ENCODE measurements at regions not wholly inside any gene's neighbourhood (a gene's known extent, or its start where the extent isn't known, plus 50 kb on each side); places are given as distances from the start of the nearest gene placed in this dataset.

GRCh38 chr4:181345931-181346330, 897.3 kb upstream of the TENM3 start:
- Histone ChIP-seq H3K36me3 (replicated peaks in 1 of 2; ENCODE audit: control insufficient read depth in 1 of 2, insufficient read depth in 2 of 2, low read length in 2 of 2) (no peaks in the 10 kb centered on the region), H3K27me3 (ENCODE audit: control insufficient read depth in 1 of 2, insufficient read depth in 2 of 2, low read length in 2 of 2) (no peaks in the 10 kb centered on the region), H3K79me2 (ENCODE audit: insufficient read depth, low read length) (no peaks in the 10 kb centered on the region), H4K20me1 (ENCODE audit: insufficient read depth, low read length) (no peaks in the 10 kb centered on the region), H3K4me3 (replicated peaks in 1 of 3; ENCODE audit: insufficient read depth in 1 of 3, low read depth in 2 of 3, low read length in 3 of 3) (no peak overlapping the region), H3K27ac (ENCODE audit: extremely low read length, insufficient read depth, low read length) (no peak overlapping the region), H3K9ac (ENCODE audit: insufficient read depth, low read depth, low read length) (no peak overlapping the region), H3K4me1 (ENCODE audit: insufficient read depth, low read length) (no peaks in the 10 kb centered on the region), H3K4me2 (ENCODE audit: low read depth, low read length) (no peak overlapping the region), H2AFZ (ENCODE audit: low read length) (no peak overlapping the region), H3K9me3 (ENCODE audit: low read length) (no peaks in the 10 kb centered on the region)
- TF ChIP-seq ZNF232 (CRISPR knock-in tag; IDR thresholded peaks at IDR 0.05; ENCODE audit: borderline replicate concordance) (no peak), ATF4 (CRISPR knock-in tag; IDR thresholded peaks at IDR 0.05) (no peak), ZNF468 (CRISPR knock-in tag; IDR thresholded peaks at IDR 0.05) (no peak), DNMT3B (CRISPR knock-in tag; conservative IDR thresholded peaks at IDR 0.05) (no peak), ZNF672 (CRISPR knock-in tag; IDR thresholded peaks at IDR 0.05) (no peak), ZNF704 (CRISPR knock-in tag; IDR thresholded peaks at IDR 0.05; ENCODE audit: borderline replicate concordance) (no peak), ZBTB4 (CRISPR knock-in tag; IDR thresholded peaks at IDR 0.05; ENCODE audit: borderline replicate concordance) (no peak), POLR2AphosphoS5 (IDR thresholded peaks at IDR 0.05; ENCODE audit: low read depth, low read length) (no peak), ZNF7 (CRISPR knock-in tag; IDR thresholded peaks at IDR 0.05) (no peak), HES4 (CRISPR knock-in tag; IDR thresholded peaks at IDR 0.05; ENCODE audit: borderline replicate concordance) (no peak)
- POLR2A ChIA-PET, result no interaction called here
- BruUV-seq (replicated peaks), result no TSS peak
- FAIRE-seq (no peak), ATAC-seq (no peak), DNase-seq (ENCODE audit: low spot score) (no peak)
- CTCF ChIA-PET (ENCODE audit: low intra/inter-chr PET ratio, low total read pairs), result no interaction called here
- intact Hi-C loops (cut with micrococcal nuclease; ENCODE audit: unreplicated experiment), result no loop called here
- in situ Hi-C loops (cut with HindIII; ENCODE audit: extremely low pct_ligation_motif_present, low pct_unique_long_range_greater_than_20kb), result no loop called here

Measured in HepG2 (cell line).